Thyroid gland (tissue), 4 donors: ENCODE measurements at regions not wholly inside any gene's neighbourhood (a gene's known extent, or its start where the extent isn't known, plus 50 kb on each side); places are given as distances from the start of the nearest gene placed in this dataset.

Experiments
- DNase-seq, 2 donors: peaks; one replicate each; pipeline ENCODE4 v3.0.0-alpha.2; 2019
- H3K27ac ChIP-seq, 3 donors: fragments of 200-600 bp; sonication (generic); 1 replicate in 2 of 3; 2 replicates in 1 of 3; pipeline ENCODE4 v1.5.1; 2016 to 2019; ENCODE audit warnings: mild to moderate bottlenecking in 1 of 3, moderate library complexity in 1 of 3
- H3K27me3 ChIP-seq: fragments of 200-600 bp; sonication (generic); one replicate; pipeline ENCODE4 v1.5.1; 2019
- H3K36me3 ChIP-seq, 2 donors: fragments of 200-600 bp; sonication (generic); one replicate each; pipeline ENCODE4 v1.5.1; 2016 to 2019
- H3K4me1 ChIP-seq, 2 donors: fragments of 200-600 bp; sonication (generic); one replicate each; pipeline ENCODE4 v1.5.1; 2017 to 2019
- H3K4me3 ChIP-seq, 3 donors: fragments of 200-600 bp; sonication (generic); replicated peaks in 1 of 3; 1 replicate in 2 of 3; 2 replicates in 1 of 3; pipeline ENCODE4 v1.5.1; 2016; ENCODE audit warnings: mild to moderate bottlenecking in 1 of 3
- H3K9me3 ChIP-seq: fragments of 200-600 bp; sonication (generic); one replicate; pipeline ENCODE4 v1.5.1; 2017
- CTCF ChIP-seq, 6 experiments: fragments of 200-600 bp in 3 of 6; fragments of 450-650 bp in 3 of 6; sonication (generic) in 3 of 6; IDR thresholded peaks; one replicate each; pipeline ENCODE4 v1.5.1; 2016 to 2019; ENCODE audit warnings: antibody characterized with exemption in 6 of 6, mild to moderate bottlenecking in 2 of 6, inconsistent platforms in 1 of 6, moderate library complexity in 1 of 6
- POLR2A ChIP-seq, 2 donors: fragments of 450-650 bp; IDR thresholded peaks; one replicate each; pipeline ENCODE4 v1.6.1; 2017; ENCODE audit warnings: antibody characterized with exemption in 2 of 2, mild to moderate bottlenecking in 2 of 2, moderate library complexity in 1 of 2
- WGBS, 2 donors: methylation state at CpG; one replicate each; pipeline ENCODE4 v1.1.5; 2017; 5-methylcytosine and 5-hydroxymethylcytosine counted together
- intact Hi-C: fragments of 100-400 bp; cut with DNase I; formaldehyde crosslinking; loops from one replicate; pipeline ENCODE4 v1.15.1; 2023

- no peaks in the 10 kb centered on the region for H3K4me1 ChIP-seq
- DNase-seq: no peak
- no peak overlapping the region for H3K4me3 ChIP-seq
- TF ChIP-seq CTCF (IDR thresholded peaks at IDR 0.05) (no peak), POLR2A (IDR thresholded peaks at IDR 0.05) (no peak)
- no peak overlapping the region for H3K27ac ChIP-seq
- no peaks in the 10 kb centered on the region for H3K27me3 ChIP-seq
- intact Hi-C loops: no loop called here
- no peaks in the 10 kb centered on the region for H3K36me3 ChIP-seq
- 87 to 89% methylated on average over 4 of the region's 4 CpGs for WGBS, 2 donors
- no peaks in the 10 kb centered on the region for H3K9me3 ChIP-seq
These were observed 126.8 kb upstream of the PFN2 start for GRCh38 chr3:150097588-150097890.

GRCh38 chr3:150096700-150097587, 126.2 kb upstream of the PFN2 start:
- Histone ChIP-seq H3K36me3 (no peaks in the 10 kb centered on the region), H3K27ac (no peak overlapping the region), H3K4me3 (no peak overlapping the region), H3K27me3 (no peaks in the 10 kb centered on the region), H3K4me1 (no peaks in the 10 kb centered on the region), H3K9me3 (no peaks in the 10 kb centered on the region)
- DNase-seq: no peak
- intact Hi-C loops: no loop called here
- TF ChIP-seq POLR2A (IDR thresholded peaks at IDR 0.05) (no peak), CTCF (IDR thresholded peaks at IDR 0.05) (no peak)
- WGBS, 2 donors: 59 to 60% methylated on average over 3 of the region's 3 CpGs

GRCh38 chr3:150094150-150094933, 123.6 kb upstream of the PFN2 start:
- WGBS, 2 donors: 88 to 90% methylated on average over 7 of the region's 7 CpGs
- H3K9me3 ChIP-seq: no peaks in the 10 kb centered on the region

GRCh38 chr3:150091626-150092025, 120.9 kb upstream of the PFN2 start:
- H3K4me3 ChIP-seq: no peak overlapping the region
- no peak overlapping the region for H3K27ac ChIP-seq
- DNase-seq: no peak
- no peaks in the 10 kb centered on the region for H3K9me3 ChIP-seq
- WGBS, 2 donors: 85 to 86% methylated on average over 4 of the region's 4 CpGs
- H3K4me1 ChIP-seq: no peaks in the 10 kb centered on the region
- intact Hi-C loops: no loop called here
- no peak for TF ChIP-seq POLR2A (IDR thresholded peaks at IDR 0.05)
- TF ChIP-seq CTCF (IDR thresholded peaks at IDR 0.05): no peak
- H3K27me3 ChIP-seq: no peaks in the 10 kb centered on the region
- no peaks in the 10 kb centered on the region for H3K36me3 ChIP-seq

More at GRCh38 chr3:150094150-150094933, 123.6 kb upstream of the PFN2 start:
- no peak overlapping the region for H3K4me3 ChIP-seq
- H3K4me1 ChIP-seq: no peaks in the 10 kb centered on the region
- H3K36me3 ChIP-seq: no peaks in the 10 kb centered on the region
- no peak for TF ChIP-seq POLR2A (IDR thresholded peaks at IDR 0.05)
- TF ChIP-seq CTCF (IDR thresholded peaks at IDR 0.05): no peak
- intact Hi-C loops: no loop called here
- H3K27me3 ChIP-seq: no peaks in the 10 kb centered on the region
- DNase-seq: no peak
- H3K27ac ChIP-seq: no peak overlapping the region

- WGBS, 2 donors: 66 to 88% methylated on average over 2 of the region's 2 CpGs
- no peak for DNase-seq
- H3K4me3 ChIP-seq: no peak overlapping the region
- no peaks in the 10 kb centered on the region for H3K9me3 ChIP-seq
- H3K27me3 ChIP-seq: no peaks in the 10 kb centered on the region
- no peak for TF ChIP-seq POLR2A (IDR thresholded peaks at IDR 0.05)
- TF ChIP-seq CTCF (IDR thresholded peaks at IDR 0.05): no peak
- H3K4me1 ChIP-seq: no peaks in the 10 kb centered on the region
- H3K27ac ChIP-seq: no peak overlapping the region
- intact Hi-C loops: no loop called here
- no peaks in the 10 kb centered on the region for H3K36me3 ChIP-seq
These were observed 120.2 kb upstream of the PFN2 start for GRCh38 chr3:150090877-150091276.
